NCI-H446 treated with DMSO at 0.1 percent for 48 hours (cell line): ENCODE measurements at regions not wholly inside any gene's neighbourhood (a gene's known extent, or its start where the extent isn't known, plus 50 kb on each side); places are given as distances from the start of the nearest gene placed in this dataset.
"Not testable (repeated sequence)": the region's sequence is repeated elsewhere in the genome, so short reads cannot be mapped to it uniquely, and the experiment has no call there.

Experiments
- DNase-seq: peaks from one replicate; lab custom pipeline; 2025; lab: John Stamatoyannopoulos, UW

- DNase-seq = no peak
These were observed 1010.8 kb upstream of the EDIL3 start for GRCh38 chr5:85395526-85395925.

- DNase-seq = no peak
These were observed 1012.8 kb upstream of the EDIL3 start for GRCh38 chr5:85397451-85397850.

- no peak for DNase-seq
These were observed 1043.8 kb upstream of the EDIL3 start for GRCh38 chr5:85428426-85428934.

- not testable (repeated sequence) for DNase-seq
These were observed 1047.0 kb upstream of the EDIL3 start for GRCh38 chr5:85431726-85432125.

GRCh38 chr5:85441156-85441555 is 1056.5 kb upstream of the EDIL3 start:
- DNase-seq = peak; percentile 41

- no peak for DNase-seq
These were observed 1057.2 kb upstream of the EDIL3 start for GRCh38 chr5:85441853-85442252.

- DNase-seq = no peak
These were observed 1067.8 kb upstream of the EDIL3 start for GRCh38 chr5:85452322-85453025.

- no peak for DNase-seq
These were observed 1068.3 kb upstream of the EDIL3 start for GRCh38 chr5:85453026-85453349.

- DNase-seq = no peak
These were observed 1073.6 kb upstream of the EDIL3 start for GRCh38 chr5:85458319-85458718.

GRCh38 chr5:85462957-85463356 is 1078.3 kb upstream of the EDIL3 start:
- no peak for DNase-seq

GRCh38 chr5:85466423-85466822 is 1081.7 kb upstream of the EDIL3 start:
- DNase-seq = no peak

GRCh38 chr5:85472749-85473148 is 1088.1 kb upstream of the EDIL3 start:
- DNase-seq = no peak

- not testable (repeated sequence) for DNase-seq
These were observed 1090.5 kb upstream of the EDIL3 start for GRCh38 chr5:85475151-85475550.

GRCh38 chr5:85476617-85477016 is 1091.9 kb upstream of the EDIL3 start:
- DNase-seq = no peak

- no peak for DNase-seq
These were observed 1095.2 kb upstream of the EDIL3 start for GRCh38 chr5:85479849-85480248.

- no peak for DNase-seq
These were observed 1100.4 kb upstream of the EDIL3 start for GRCh38 chr5:85484982-85485574.

- no peak for DNase-seq
These were observed 1103.6 kb upstream of the EDIL3 start for GRCh38 chr5:85488295-85488694.

GRCh38 chr5:85500869-85501268 is 1116.2 kb upstream of the EDIL3 start:
- DNase-seq = no peak

- DNase-seq = no peak
These were observed 1104.8 kb upstream of the COX7C start for GRCh38 chr5:85512896-85513295.

- DNase-seq = no peak
These were observed 1102.2 kb upstream of the COX7C start for GRCh38 chr5:85515588-85515987.

- DNase-seq = no peak
These were observed 1100.4 kb upstream of the COX7C start for GRCh38 chr5:85517386-85517785.

- DNase-seq = peak; percentile 93
These were observed 1084.2 kb upstream of the COX7C start for GRCh38 chr5:85533341-85534047.

- no peak for DNase-seq
These were observed 1079.4 kb upstream of the COX7C start for GRCh38 chr5:85538362-85538761.
